LNCaP clone FGC (cell line): ENCODE measurements at regions not wholly inside any gene's neighbourhood (a gene's known extent, or its start where the extent isn't known, plus 50 kb on each side); places are given as distances from the start of the nearest gene placed in this dataset.

Experiments used
- DNase-seq: peaks from one replicate; pipeline ENCODE4 v3.0.0-alpha.2; 2011; ENCODE audit warnings: low read depth
- H3K4me3 ChIP-seq: 2 replicates; pipeline ENCODE4 v1.5.1; 2011; ENCODE audit warnings: mild to moderate bottlenecking, low read depth, low read length, control low read depth
- CTCF ChIP-seq: IDR thresholded peaks from 2 replicates; pipeline ENCODE4 v1.5.1; 2012; ENCODE audit warnings: mild to moderate bottlenecking; ENCODE audit not compliant: control insufficient read depth, insufficient read depth; ENCODE audit errors: extremely low read depth

- no peak for DNase-seq
- TF ChIP-seq CTCF = no peak
- H3K4me3 ChIP-seq = no peak overlapping the region
These were observed 228.7 kb downstream of the NUAK1 start for GRCh38 chr12:105910030-105910429.

GRCh38 chr12:105911966-105912365 is 226.8 kb downstream of the NUAK1 start:
- no peak for DNase-seq
- TF ChIP-seq CTCF = no peak
- no peak overlapping the region for H3K4me3 ChIP-seq

GRCh38 chr12:105912882-105913678 is 225.7 kb downstream of the NUAK1 start:
- no peak overlapping the region for H3K4me3 ChIP-seq
- no peak for TF ChIP-seq CTCF
- no peak for DNase-seq

- no peak for TF ChIP-seq CTCF
- no peak overlapping the region for H3K4me3 ChIP-seq
- no peak for DNase-seq
These were observed 222.6 kb downstream of the NUAK1 start for GRCh38 chr12:105915997-105916759.

- H3K4me3 ChIP-seq = no peak overlapping the region
- no peak for DNase-seq
- no peak for TF ChIP-seq CTCF
These were observed 222.1 kb downstream of the NUAK1 start for GRCh38 chr12:105916760-105917039.

- no peak overlapping the region for H3K4me3 ChIP-seq
- DNase-seq = no peak
- TF ChIP-seq CTCF = no peak
These were observed 218.5 kb downstream of the NUAK1 start for GRCh38 chr12:105920161-105920684.

GRCh38 chr12:105921055-105921454 is 217.7 kb downstream of the NUAK1 start:
- TF ChIP-seq CTCF = no peak
- DNase-seq = no peak
- no peak overlapping the region for H3K4me3 ChIP-seq
